ENCODE measurements at regions not wholly inside any gene's neighbourhood (a gene's known extent, or its start where the extent isn't known, plus 50 kb on each side); places are given as distances from the start of the nearest gene placed in this dataset.

DNA sequence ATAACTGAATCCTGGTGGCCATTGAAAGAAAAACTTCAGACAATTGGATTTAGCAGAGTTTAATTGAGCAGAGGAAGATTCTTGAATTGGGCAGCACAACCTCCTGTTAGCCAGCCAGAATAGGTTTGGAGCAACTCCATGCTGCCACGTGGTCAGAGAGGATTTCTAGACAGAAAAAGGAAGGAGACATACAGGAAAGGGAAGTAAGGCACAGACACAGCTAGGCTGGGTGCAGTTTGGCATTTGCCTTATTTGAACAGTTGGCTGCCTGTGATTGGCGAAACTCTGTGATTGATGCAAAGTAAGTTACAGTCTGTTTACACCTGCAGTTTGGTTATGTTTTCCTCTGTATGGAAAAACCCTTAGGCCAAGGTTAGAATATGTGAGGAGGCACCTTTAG is 85.8 kb upstream of the SPATA13 start:
- peak; percentile 14 for DNase-seq (ENCODE audit: low read depth)
- TF ChIP-seq CTCF (IDR thresholded peaks at IDR 0.05; ENCODE audit: insufficient read depth, low read length): no peak

DNA sequence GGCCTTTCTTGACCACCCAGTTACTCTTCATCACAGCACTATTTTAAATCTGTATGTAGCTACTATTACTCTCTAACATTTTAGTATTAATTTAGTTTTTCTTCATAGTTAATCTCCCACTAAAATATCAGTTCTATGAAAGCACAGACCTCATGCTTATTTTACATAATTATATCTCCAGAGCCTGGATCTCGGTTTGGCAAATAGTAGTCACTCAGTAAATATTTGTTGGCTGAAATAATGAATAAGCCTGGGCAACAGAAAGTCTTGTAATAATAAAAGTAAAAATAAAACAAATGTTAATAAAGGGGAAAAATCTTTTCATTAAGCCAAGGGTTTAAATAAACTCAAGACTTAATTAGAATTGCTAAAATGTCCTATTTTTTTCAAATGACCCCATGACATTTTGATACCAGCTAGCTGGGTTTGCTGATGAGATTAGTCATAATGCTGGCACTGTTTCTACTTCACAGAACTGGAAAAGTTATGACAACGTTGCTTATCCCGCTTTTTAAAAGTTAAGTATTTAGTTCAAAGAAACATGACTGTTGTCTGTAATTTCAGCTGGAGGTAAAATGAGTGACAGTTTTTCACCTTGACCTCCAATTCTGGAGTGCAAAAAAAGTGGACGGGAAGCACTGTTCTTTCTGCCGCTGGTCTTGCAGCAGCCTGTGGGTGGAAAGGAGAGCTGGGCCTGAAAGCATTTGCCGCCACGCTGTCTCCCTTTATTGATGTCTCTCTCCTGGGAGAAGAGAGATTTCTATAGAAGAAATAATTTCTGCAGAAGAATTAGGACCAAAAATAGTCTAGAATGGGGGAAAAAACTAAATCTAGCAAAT is 85.2 kb upstream of the SPATA13 start:
- no peak overlapping the region for H3K4me3 ChIP-seq (ENCODE audit: low read depth, low read length)
- TF ChIP-seq CTCF (IDR thresholded peaks at IDR 0.05; ENCODE audit: insufficient read depth, low read length): no peak
- DNase-seq (ENCODE audit: low read depth): peak; percentile 15

More for the DNA sequence above, 85.8 kb upstream of the SPATA13 start:
- H3K4me3 ChIP-seq (ENCODE audit: low read depth, low read length): no peak overlapping the region

- H3K4me3 ChIP-seq (ENCODE audit: low read depth, low read length): no peak overlapping the region
- TF ChIP-seq CTCF (IDR thresholded peaks at IDR 0.05; ENCODE audit: insufficient read depth, low read length): no peak
- DNase-seq (ENCODE audit: low read depth): no peak
Observed at GRCh38 chr13:24076109-24076508, 84.4 kb upstream of the SPATA13 start.

- no peak for TF ChIP-seq CTCF (IDR thresholded peaks at IDR 0.05; ENCODE audit: insufficient read depth, low read length)
- DNase-seq (ENCODE audit: low read depth): no peak
- H3K4me3 ChIP-seq (ENCODE audit: low read depth, low read length): no peak overlapping the region
Observed at GRCh38 chr13:24076636-24077035, 83.9 kb upstream of the SPATA13 start.

- no peak for TF ChIP-seq CTCF (IDR thresholded peaks at IDR 0.05; ENCODE audit: insufficient read depth, low read length)
- no peak for DNase-seq (ENCODE audit: low read depth)
- no peak overlapping the region for H3K4me3 ChIP-seq (ENCODE audit: low read depth, low read length)
Observed at GRCh38 chr13:24080134-24080533, 80.4 kb upstream of the SPATA13 start.

DNA sequence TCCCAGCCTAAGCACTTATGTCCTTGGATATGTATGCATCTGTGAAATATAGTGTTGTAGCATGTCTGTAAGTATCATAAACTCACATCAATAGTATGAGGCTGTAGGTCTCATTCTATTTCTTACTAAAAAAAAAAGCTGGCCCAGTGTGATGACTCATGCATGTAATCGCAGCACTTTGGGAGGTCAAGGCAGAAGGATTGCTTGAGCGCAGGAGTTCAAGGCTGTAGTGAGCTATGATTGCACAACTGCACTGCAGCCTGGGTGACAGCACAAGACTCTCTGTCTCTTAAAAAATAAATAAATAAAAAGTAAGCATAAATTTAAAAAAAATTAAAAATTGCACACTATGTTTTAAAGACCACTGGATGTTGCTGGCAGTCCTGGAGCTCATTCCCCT is 79.1 kb upstream of the SPATA13 start:
- no peak overlapping the region for H3K4me3 ChIP-seq (ENCODE audit: low read depth, low read length)
- DNase-seq (ENCODE audit: low read depth): no peak
- no peak for TF ChIP-seq CTCF (IDR thresholded peaks at IDR 0.05; ENCODE audit: insufficient read depth, low read length)

DNA sequence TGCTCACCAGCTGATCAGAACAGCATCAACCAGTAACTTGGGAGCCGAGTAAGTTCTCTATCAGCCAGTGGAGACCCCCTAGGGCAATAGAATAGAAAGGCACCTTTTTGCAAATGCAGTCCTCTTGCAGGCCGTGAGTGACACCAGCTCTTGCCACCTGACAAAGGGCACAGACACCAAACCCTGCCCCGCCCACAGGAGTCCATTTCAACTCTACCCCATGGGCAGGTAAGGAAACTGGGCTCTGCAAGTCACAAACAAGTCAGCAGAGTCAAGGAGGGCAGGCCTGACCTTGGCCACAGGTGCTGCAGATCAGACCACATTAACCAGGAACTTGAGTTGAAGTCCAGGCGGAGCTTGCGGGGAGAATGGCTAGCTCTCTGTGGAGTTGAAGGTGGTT is 77.4 kb upstream of the SPATA13 start:
- TF ChIP-seq CTCF (IDR thresholded peaks at IDR 0.05; ENCODE audit: insufficient read depth, low read length): no peak
- no peak for DNase-seq (ENCODE audit: low read depth)
- no peak overlapping the region for H3K4me3 ChIP-seq (ENCODE audit: low read depth, low read length)

Measured in fibroblast of the aortic adventitia (primary cell).